Neuronal stem cell (in vitro differentiated cells): ENCODE measurements at regions not wholly inside any gene's neighbourhood (a gene's known extent, or its start where the extent isn't known, plus 50 kb on each side); places are given as distances from the start of the nearest gene placed in this dataset.

Experiments
- DNase-seq: peaks from one replicate; pipeline ENCODE4 v3.0.0-alpha.2; 2013; ENCODE audit warnings: low spot score
- H2AFZ ChIP-seq: one replicate; pipeline ENCODE4 v1.6.1; 2013; ENCODE audit warnings: mild to moderate bottlenecking, low read length, inconsistent platforms
- H2AK5ac ChIP-seq: 2 replicates; pipeline ENCODE4 v1.6.1; 2013; ENCODE audit warnings: low read depth, mild to moderate bottlenecking, inconsistent platforms, low read length, moderate library complexity, mixed read lengths
- H2BK120ac ChIP-seq: 2 replicates; pipeline ENCODE4 v1.6.1; 2013; ENCODE audit warnings: low read depth, mild to moderate bottlenecking, inconsistent platforms, low read length, moderate library complexity, mixed read lengths
- H2BK12ac ChIP-seq: one replicate; pipeline ENCODE4 v1.6.1; 2013; ENCODE audit warnings: low read length, inconsistent platforms
- H2BK15ac ChIP-seq: 2 replicates; pipeline ENCODE4 v1.6.1; 2013; ENCODE audit warnings: mild to moderate bottlenecking, low read length, inconsistent platforms, mixed read lengths
- H2BK5ac ChIP-seq: one replicate; pipeline ENCODE4 v1.6.1; 2013; ENCODE audit warnings: inconsistent platforms, mild to moderate bottlenecking, low read length, moderate library complexity
- H3K14ac ChIP-seq: one replicate; pipeline ENCODE4 v1.6.1; 2013; ENCODE audit warnings: low read length, inconsistent platforms
- H3K18ac ChIP-seq: 2 replicates; pipeline ENCODE4 v1.6.1; 2013; ENCODE audit warnings: low read length, inconsistent platforms
- H3K23ac ChIP-seq: 2 replicates; pipeline ENCODE4 v1.6.1; 2013; ENCODE audit warnings: low read depth, mild to moderate bottlenecking, mixed read lengths, low read length, inconsistent platforms; ENCODE audit not compliant: poor library complexity
- H3K27ac ChIP-seq: replicated peaks from 3 replicates; pipeline ENCODE4 v1.5.1; 2013; ENCODE audit warnings: low read length, inconsistent platforms
- H3K27me3 ChIP-seq, 3 experiments: 2 replicates each; pipeline ENCODE4 v1.6.1; 2013; ENCODE audit warnings: low read length in 3 of 3, mild to moderate bottlenecking in 2 of 3, inconsistent platforms in 1 of 3, low read depth in 1 of 3, mixed read lengths in 1 of 3, moderate library complexity in 1 of 3; ENCODE audit not compliant: control insufficient read depth in 3 of 3, insufficient read depth in 3 of 3
- H3K36me3 ChIP-seq, 2 donors: replicated peaks in 1 of 2; 2 replicates each; pipeline ENCODE4 v1.6.1; 2013; ENCODE audit warnings: low read length in 2 of 2; ENCODE audit not compliant: control insufficient read depth in 2 of 2, insufficient read depth in 2 of 2
- H3K4ac ChIP-seq: 2 replicates; pipeline ENCODE4 v1.6.1; 2013; ENCODE audit warnings: inconsistent platforms, mild to moderate bottlenecking, low read length, moderate library complexity
- H3K4me1 ChIP-seq, 2 donors: 1 replicate in 1 of 2; 2 replicates in 1 of 2; pipeline ENCODE4 v1.6.1; 2013; ENCODE audit warnings: low read length in 2 of 2, low read depth in 1 of 2; ENCODE audit not compliant: control insufficient read depth in 2 of 2, insufficient read depth in 1 of 2
- H3K4me2 ChIP-seq: one replicate; pipeline ENCODE4 v1.6.1; 2013; ENCODE audit warnings: mild to moderate bottlenecking, low read length, inconsistent platforms; ENCODE audit not compliant: insufficient read depth, poor library complexity, severe bottlenecking
- H3K4me3 ChIP-seq, 2 donors: 2 replicates each; pipeline ENCODE4 v1.5.1; 2013; ENCODE audit warnings: low read length in 2 of 2, mild to moderate bottlenecking in 2 of 2, inconsistent platforms in 1 of 2, moderate library complexity in 1 of 2
- H3K79me1 ChIP-seq: one replicate; pipeline ENCODE4 v1.6.1; 2013; ENCODE audit warnings: low read depth, mild to moderate bottlenecking, inconsistent platforms, low read length, moderate library complexity
- H3K9ac ChIP-seq: one replicate; pipeline ENCODE4 v1.6.1; 2013; ENCODE audit warnings: mild to moderate bottlenecking, low read depth, low read length, inconsistent platforms; ENCODE audit not compliant: poor library complexity
- H3K9me3 ChIP-seq, 2 donors: replicated peaks in 1 of 2; 2 replicates each; pipeline versions ENCODE3 to v1.6.1; 2013; ENCODE audit warnings: low read length in 2 of 2, mild to moderate bottlenecking in 2 of 2, inconsistent platforms in 1 of 2, low read depth in 1 of 2, mixed read lengths in 1 of 2, moderate library complexity in 1 of 2; ENCODE audit not compliant: control insufficient read depth in 2 of 2, insufficient read depth in 1 of 2
- H4K8ac ChIP-seq: one replicate; pipeline ENCODE4 v1.6.1; 2013; ENCODE audit warnings: low read depth, mild to moderate bottlenecking, inconsistent platforms, low read length, moderate library complexity
- H4K91ac ChIP-seq: one replicate; pipeline ENCODE4 v1.6.1; 2013; ENCODE audit warnings: low read length, low read depth, mild to moderate bottlenecking, inconsistent platforms; ENCODE audit not compliant: poor library complexity
- WGBS, 2 donors: extraction: QIAGEN DNeasy Blood & Tissue Kit; methylation state at CpG; one replicate each; pipeline ENCODE4 v1.1.7; 2013; ENCODE audit warnings: missing lambda C conversion rate in 2 of 2, mixed read lengths in 1 of 2; ENCODE audit not compliant: insufficient read length in 2 of 2, insufficient replicate concordance in 1 of 2; ENCODE audit errors: extremely low coverage in 2 of 2; 5-methylcytosine and 5-hydroxymethylcytosine counted together

GRCh38 chr20:56945057-56945456 is 316.0 kb downstream of the TFAP2C start:
- no peak overlapping the region for H3K4me3 ChIP-seq
- H2BK15ac ChIP-seq, result no peak overlapping the region
- no peak overlapping the region for H2BK5ac ChIP-seq
- H2AFZ ChIP-seq, result no peak overlapping the region
- no peak overlapping the region for H2BK12ac ChIP-seq
- no peak overlapping the region for H4K91ac ChIP-seq
- H3K4me2 ChIP-seq, result no peak overlapping the region
- no peaks in the 10 kb centered on the region for H3K9me3 ChIP-seq
- H2BK120ac ChIP-seq, result no peak overlapping the region
- H3K79me1 ChIP-seq, result no peaks in the 10 kb centered on the region
- no peaks in the 10 kb centered on the region for H3K4me1 ChIP-seq
- H3K14ac ChIP-seq, result no peak overlapping the region
- peaks cover 0 to 50% (median 17%) of the 10 kb centered on the region in 3 experiments for H3K27me3 ChIP-seq
- H3K36me3 ChIP-seq, result no peaks in the 10 kb centered on the region
- no peak overlapping the region for H3K4ac ChIP-seq
- H2AK5ac ChIP-seq, result no peak overlapping the region
- no peak overlapping the region for H3K27ac ChIP-seq
- no peak overlapping the region for H4K8ac ChIP-seq
- WGBS, 2 donors, result no CpG with 5 or more reads among the region's 5 CpGs
- H3K9ac ChIP-seq, result no peak overlapping the region
- DNase-seq, result no peak
- no peak overlapping the region for H3K23ac ChIP-seq
- no peak overlapping the region for H3K18ac ChIP-seq

- H2BK12ac ChIP-seq, result no peak overlapping the region
- no peak overlapping the region for H2AFZ ChIP-seq
- no peak overlapping the region for H2AK5ac ChIP-seq
- H2BK5ac ChIP-seq, result no peak overlapping the region
- no peak overlapping the region for H3K14ac ChIP-seq
- H3K18ac ChIP-seq, result no peak overlapping the region
- H3K4ac ChIP-seq, result no peak overlapping the region
- H3K9me3 ChIP-seq, result no peaks in the 10 kb centered on the region
- no peaks in the 10 kb centered on the region for H3K79me1 ChIP-seq
- no peak overlapping the region for H3K4me2 ChIP-seq
- H4K8ac ChIP-seq, result no peak overlapping the region
- no CpG with 5 or more reads among the region's 5 CpGs for WGBS, 2 donors
- H3K27ac ChIP-seq, result no peak overlapping the region
- no peak overlapping the region for H3K23ac ChIP-seq
- H3K27me3 ChIP-seq, result peaks cover 0 to 46% (median 12%) of the 10 kb centered on the region in 3 experiments
- DNase-seq, result no peak
- no peak overlapping the region for H4K91ac ChIP-seq
- no peaks in the 10 kb centered on the region for H3K4me1 ChIP-seq
- no peak overlapping the region for H3K4me3 ChIP-seq
- no peak overlapping the region for H2BK15ac ChIP-seq
- no peak overlapping the region for H2BK120ac ChIP-seq
- H3K9ac ChIP-seq, result no peak overlapping the region
- H3K36me3 ChIP-seq, result no peaks in the 10 kb centered on the region
Measured at GRCh38 chr20:56945901-56946300, 316.8 kb downstream of the TFAP2C start.

- Histone ChIP-seq H3K4me2 (no peak overlapping the region), H3K18ac (no peak overlapping the region), H3K14ac (no peak overlapping the region), H2AFZ (no peak overlapping the region), H2AK5ac (no peak overlapping the region), H4K91ac (no peak overlapping the region), H3K4me1 (no peaks in the 10 kb centered on the region), H2BK12ac (no peak overlapping the region), H3K9ac (no peak overlapping the region), H2BK5ac (no peak overlapping the region), H3K4ac (no peak overlapping the region), H3K23ac (no peak overlapping the region), H2BK120ac (no peak overlapping the region), H3K27ac (no peak overlapping the region), H4K8ac (no peak overlapping the region), H3K4me3 (no peak overlapping the region), H3K79me1 (no peaks in the 10 kb centered on the region), H3K9me3 (no peaks in the 10 kb centered on the region), H3K27me3 (peaks cover 0 to 48% (median 13%) of the 10 kb centered on the region in 3 experiments), H3K36me3 (no peaks in the 10 kb centered on the region), H2BK15ac (no peak overlapping the region)
- WGBS, 2 donors, result no CpG with 5 or more reads among the region's 6 CpGs
- no peak for DNase-seq
Measured at GRCh38 chr20:56949318-56949717, 317.1 kb downstream of the BMP7 start.

- Histone ChIP-seq H3K9me3 (no peaks in the 10 kb centered on the region), H3K4me2 (no peak overlapping the region), H3K14ac (peak overlapping the region; percentile 2), H3K36me3 (no peaks in the 10 kb centered on the region), H2AFZ (no peak overlapping the region), H2BK15ac (no peak overlapping the region), H3K27ac (no peak overlapping the region), H3K4me1 (peaks cover 4 to 5% of the 10 kb centered on the region in 2 donors), H2BK120ac (no peak overlapping the region), H4K8ac (no peak overlapping the region), H3K79me1 (no peaks in the 10 kb centered on the region), H3K23ac (no peak overlapping the region), H3K4me3 (no peak overlapping the region), H2BK5ac (no peak overlapping the region), H4K91ac (no peak overlapping the region), H3K9ac (no peak overlapping the region), H2BK12ac (no peak overlapping the region), H2AK5ac (no peak overlapping the region), H3K4ac (no peak overlapping the region), H3K18ac (no peak overlapping the region), H3K27me3 (peaks cover 0 to 47% (median 7%) of the 10 kb centered on the region in 3 experiments)
- no CpG with 5 or more reads among the region's 19 CpGs for WGBS, 2 donors
- DNase-seq, result no peak
Measured at GRCh38 chr20:56952258-56953047, 314.0 kb downstream of the BMP7 start.
